Adrenal gland (tissue), 9 donors: ENCODE measurements at regions not wholly inside any gene's neighbourhood (a gene's known extent, or its start where the extent isn't known, plus 50 kb on each side); places are given as distances from the start of the nearest gene placed in this dataset.

Source experiments
- DNase-seq, 7 donors: peaks; one replicate each; pipeline ENCODE4 v3.0.0-alpha.2; 2019 to 2020
- H3K27ac ChIP-seq, 5 donors: fragments of 200-600 bp; sonication (generic) in 4 of 5; 1 replicate in 3 of 5; 2 replicates in 2 of 5; pipeline versions ENCODE4 v1.5.1 to v1.8.0; 2016 to 2020; ENCODE audit warnings: mild to moderate bottlenecking in 1 of 5
- H3K27me3 ChIP-seq: fragments of 200-600 bp; 2 replicates; pipeline ENCODE4 v1.8.0; 2021
- H3K36me3 ChIP-seq, 2 donors: fragments of 200-600 bp; replicated peaks in 1 of 2; 1 replicate in 1 of 2; 2 replicates in 1 of 2; pipeline versions ENCODE4 v1.5.1 to v1.8.0; 2018 to 2022
- H3K4me1 ChIP-seq, 2 donors: fragments of 200-600 bp; replicated peaks in 1 of 2; 1 replicate in 1 of 2; 2 replicates in 1 of 2; pipeline versions ENCODE4 v1.5.1 to v1.8.0; 2018 to 2021
- H3K4me3 ChIP-seq, 4 donors: fragments of 200-600 bp; sonication (generic) in 3 of 4; one replicate each; pipeline ENCODE4 v1.5.1; 2016 to 2018
- H3K9me3 ChIP-seq, 3 donors: fragments of 200-600 bp; sonication (generic) in 1 of 3; replicated peaks in 1 of 3; 1 replicate in 2 of 3; 2 replicates in 1 of 3; pipeline versions ENCODE4 v1.5.1 to v1.8.0; 2016 to 2021
- POLR2A ChIP-seq, 2 donors: fragments of 450-650 bp; IDR thresholded peaks; one replicate each; pipeline ENCODE4 v1.6.1; 2017; ENCODE audit warnings: antibody characterized with exemption in 2 of 2, mild to moderate bottlenecking in 2 of 2, moderate library complexity in 1 of 2
- WGBS, 4 donors: extraction: QIAGEN DNeasy Blood & Tissue Kit in 2 of 4; methylation state at CpG; one replicate each; pipeline versions ENCODE4 v1.1.5 to v1.1.7; 2013 to 2017; 5-methylcytosine and 5-hydroxymethylcytosine counted together
- intact Hi-C, 2 donors: fragments of 100-400 bp; cut with DNase I; formaldehyde crosslinking; loops; one replicate each; pipeline versions ENCODE4 v1.14.1 to v1.15.0; 2022 to 2023
- TF ChIP-seq, protein P1 (sequence below), 6 experiments: fragments of 450-650 bp in 4 of 6; fragments of 200-600 bp in 2 of 6; sonication (generic) in 1 of 6; IDR thresholded peaks; 1 replicate in 5 of 6; 2 replicates in 1 of 6; pipeline versions ENCODE4 v1.5.1 to v1.8.0; 2016 to 2021; ENCODE audit warnings: antibody characterized with exemption in 6 of 6, mild to moderate bottlenecking in 2 of 6, moderate library complexity in 1 of 6
- donor health status: healthy with polysubstance abuse.
- donor health status: Bipolar disorder and iron deficiency.
- donor health status: DM: yes; HTN: yes; CAD: no.
- donor health status: DM: no; HTN: no; CAD: no.
- donor health status: DM: no; HTN: no; CAD: no.

DNA sequence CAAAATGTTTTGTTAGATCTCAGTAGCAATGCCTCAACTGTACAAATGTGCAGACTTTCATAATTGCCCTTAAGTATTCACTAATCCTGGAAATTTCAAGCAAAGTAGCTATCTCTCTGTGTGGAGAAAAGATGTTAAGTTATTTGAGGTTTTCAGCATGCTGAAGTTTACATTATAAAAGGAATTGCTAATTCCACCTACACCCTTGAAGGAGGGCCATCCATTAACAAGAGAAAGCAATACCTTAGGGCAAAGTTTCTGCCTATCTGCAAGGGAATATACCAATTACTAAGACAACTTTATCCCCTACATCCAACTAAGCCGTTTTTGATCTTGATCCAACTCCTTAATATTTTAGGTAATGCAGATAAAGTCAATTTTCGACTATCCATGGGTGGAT is 380.7 kb upstream of the BTBD3 start:
- Histone ChIP-seq H3K9me3 (peaks cover 0 to 1% (median 0%) of the 10 kb centered on the region in 3 donors), H3K36me3 (no peaks in the 10 kb centered on the region), H3K4me3 (no peak overlapping the region), H3K27ac (no peak overlapping the region), H3K27me3 (no peaks in the 10 kb centered on the region), H3K4me1 (no peaks in the 10 kb centered on the region)
- WGBS, 4 donors, result 28 to 36% (median 31%) methylated on average over 2 of the region's 2 CpGs
- intact Hi-C loops, result no loop called here
- TF ChIP-seq, protein P1, sequence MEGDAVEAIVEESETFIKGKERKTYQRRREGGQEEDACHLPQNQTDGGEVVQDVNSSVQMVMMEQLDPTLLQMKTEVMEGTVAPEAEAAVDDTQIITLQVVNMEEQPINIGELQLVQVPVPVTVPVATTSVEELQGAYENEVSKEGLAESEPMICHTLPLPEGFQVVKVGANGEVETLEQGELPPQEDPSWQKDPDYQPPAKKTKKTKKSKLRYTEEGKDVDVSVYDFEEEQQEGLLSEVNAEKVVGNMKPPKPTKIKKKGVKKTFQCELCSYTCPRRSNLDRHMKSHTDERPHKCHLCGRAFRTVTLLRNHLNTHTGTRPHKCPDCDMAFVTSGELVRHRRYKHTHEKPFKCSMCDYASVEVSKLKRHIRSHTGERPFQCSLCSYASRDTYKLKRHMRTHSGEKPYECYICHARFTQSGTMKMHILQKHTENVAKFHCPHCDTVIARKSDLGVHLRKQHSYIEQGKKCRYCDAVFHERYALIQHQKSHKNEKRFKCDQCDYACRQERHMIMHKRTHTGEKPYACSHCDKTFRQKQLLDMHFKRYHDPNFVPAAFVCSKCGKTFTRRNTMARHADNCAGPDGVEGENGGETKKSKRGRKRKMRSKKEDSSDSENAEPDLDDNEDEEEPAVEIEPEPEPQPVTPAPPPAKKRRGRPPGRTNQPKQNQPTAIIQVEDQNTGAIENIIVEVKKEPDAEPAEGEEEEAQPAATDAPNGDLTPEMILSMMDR (IDR thresholded peaks at IDR 0.05), result no peak
- TF ChIP-seq POLR2A (IDR thresholded peaks at IDR 0.05), result no peak
- DNase-seq, result no peak

DNA sequence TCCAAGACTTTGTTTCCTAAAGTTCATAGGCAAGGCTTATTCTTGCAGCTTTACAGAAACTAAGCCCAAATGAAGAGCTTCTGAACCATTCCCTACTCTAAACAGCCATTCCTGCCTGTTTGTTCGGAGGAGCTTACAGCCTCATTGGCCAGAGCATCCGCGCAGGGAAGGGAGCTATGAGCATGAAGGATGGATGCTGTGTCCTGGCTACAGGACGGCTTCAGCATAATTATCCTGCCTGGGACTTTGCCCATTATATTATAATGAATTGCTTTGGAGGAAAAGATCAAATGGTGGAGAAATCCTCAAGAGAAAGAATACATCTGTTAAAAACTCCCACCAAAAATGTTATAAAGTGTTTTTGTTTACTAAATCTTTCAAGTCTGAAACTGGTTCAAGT is 378.2 kb upstream of the BTBD3 start:
- no peaks in the 10 kb centered on the region for H3K27me3 ChIP-seq
- H3K27ac ChIP-seq, result no peak overlapping the region
- no peak overlapping the region for H3K4me3 ChIP-seq
- peaks cover 0 to 4% of the 10 kb centered on the region in 2 donors for H3K4me1 ChIP-seq
- no peak for DNase-seq
- intact Hi-C loops, result no loop called here
- 37 to 51% (median 47%) methylated on average over 4 of the region's 4 CpGs for WGBS, 4 donors
- no peaks in the 10 kb centered on the region for H3K9me3 ChIP-seq
- H3K36me3 ChIP-seq, result no peaks in the 10 kb centered on the region
- TF ChIP-seq, protein P1 (IDR thresholded peaks at IDR 0.05), result no peak
- TF ChIP-seq POLR2A (IDR thresholded peaks at IDR 0.05), result no peak

DNA sequence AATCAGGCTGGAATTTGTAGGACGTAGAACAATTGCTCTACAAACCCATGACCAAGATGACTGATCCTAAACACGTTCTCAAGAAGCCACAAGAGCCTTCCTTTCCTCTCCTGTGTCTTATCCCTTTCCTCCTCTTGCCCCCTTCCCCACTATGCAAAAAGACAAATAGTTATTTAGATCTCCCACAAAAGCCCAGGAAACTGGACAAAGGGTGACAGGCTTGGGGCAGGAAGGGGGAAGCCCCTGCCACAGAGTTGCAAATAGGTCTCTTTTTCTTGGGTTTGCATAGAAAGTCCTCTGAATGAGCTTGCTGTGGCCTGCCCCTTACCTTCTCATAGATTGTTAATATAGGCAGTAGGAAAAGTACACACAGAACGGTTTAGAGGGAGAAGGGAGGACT is 377.1 kb upstream of the BTBD3 start:
- WGBS, 4 donors, result 66 to 80% (median 73%) methylated on average over 3 of the region's 3 CpGs
- peaks cover 0 to 4% of the 10 kb centered on the region in 2 donors for H3K4me1 ChIP-seq
- DNase-seq, result no peak
- H3K36me3 ChIP-seq, result no peaks in the 10 kb centered on the region
- intact Hi-C loops, result loop anchor here in 1 of 2 donors (10.0 kb wide), 1 partner anchor 1566 kb away; no protein-coding TSS in a partner anchor
- no peak overlapping the region for H3K4me3 ChIP-seq
- H3K9me3 ChIP-seq, result no peaks in the 10 kb centered on the region
- H3K27me3 ChIP-seq, result no peaks in the 10 kb centered on the region
- no peak overlapping the region for H3K27ac ChIP-seq
- no peak for TF ChIP-seq POLR2A (IDR thresholded peaks at IDR 0.05)
- TF ChIP-seq, protein P1 (IDR thresholded peaks at IDR 0.05), result no peak

DNA sequence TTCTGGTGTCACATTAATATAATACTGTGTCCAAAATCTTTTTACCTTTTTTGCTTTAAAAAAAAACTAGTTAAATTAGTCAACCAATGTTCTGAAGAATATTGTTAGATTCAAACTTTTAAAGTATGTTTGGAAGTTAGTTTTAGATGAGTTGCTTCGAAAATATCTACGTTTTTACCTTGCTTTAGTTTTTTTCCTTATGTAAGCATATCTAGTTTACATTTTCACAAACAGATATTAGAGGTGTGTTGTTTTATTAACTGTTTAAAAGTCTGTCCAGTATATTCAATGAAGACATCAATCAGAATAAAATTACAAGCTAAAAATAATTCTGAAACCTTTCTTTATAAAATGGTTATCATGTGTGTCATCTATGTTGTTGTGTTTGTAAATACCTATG is 375.0 kb upstream of the BTBD3 start:
- WGBS, 4 donors, result 59 to 74% (median 69%) methylated on average over 2 of the region's 2 CpGs
- Histone ChIP-seq H3K36me3 (no peaks in the 10 kb centered on the region), H3K4me3 (no peak overlapping the region), H3K27ac (no peak overlapping the region), H3K9me3 (no peaks in the 10 kb centered on the region), H3K4me1 (peaks cover 0 to 4% of the 10 kb centered on the region in 2 donors), H3K27me3 (no peaks in the 10 kb centered on the region)
- TF ChIP-seq, protein P1 (IDR thresholded peaks at IDR 0.05), result no peak
- no peak for TF ChIP-seq POLR2A (IDR thresholded peaks at IDR 0.05)
- DNase-seq, result no peak
- intact Hi-C loops, result loop anchor here in 1 of 2 donors (10.0 kb wide), 1 partner anchor 1568 kb away; no protein-coding TSS in a partner anchor
